Stimulated activated CD4-positive, alpha-beta T cell treated with anti-CD3 and anti-CD28 coated beads, Interleukin-4, amount 100 ng/mL, for 24 hours (primary cell): ENCODE measurements at regions not wholly inside any gene's neighbourhood (a gene's known extent, or its start where the extent isn't known, plus 50 kb on each side); places are given as distances from the start of the nearest gene placed in this dataset.

Experiments
- DNase-seq: peaks from one replicate; pipeline ENCODE4 v3.0.0-alpha.2; 2020

DNA sequence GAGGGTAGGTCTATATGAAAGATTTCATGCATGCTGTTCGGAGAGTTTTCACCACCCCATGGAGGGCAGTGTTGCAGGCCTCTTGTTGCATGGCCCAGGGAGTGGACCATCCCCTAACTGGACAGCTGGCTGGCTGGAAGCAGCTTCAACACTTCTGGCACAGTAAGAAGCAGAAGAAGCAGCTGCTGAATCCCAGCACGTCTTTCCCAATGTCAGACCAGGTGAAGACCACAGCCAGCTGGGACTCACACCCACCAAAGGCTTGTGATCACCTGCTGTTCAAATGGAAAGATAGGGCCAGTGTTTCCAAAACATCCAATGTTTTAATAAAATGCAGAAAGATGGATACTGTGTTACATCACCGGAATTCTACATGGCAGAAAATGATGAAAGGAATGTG is 1423.6 kb downstream of the AACS start:
- DNase-seq, result no peak

DNA sequence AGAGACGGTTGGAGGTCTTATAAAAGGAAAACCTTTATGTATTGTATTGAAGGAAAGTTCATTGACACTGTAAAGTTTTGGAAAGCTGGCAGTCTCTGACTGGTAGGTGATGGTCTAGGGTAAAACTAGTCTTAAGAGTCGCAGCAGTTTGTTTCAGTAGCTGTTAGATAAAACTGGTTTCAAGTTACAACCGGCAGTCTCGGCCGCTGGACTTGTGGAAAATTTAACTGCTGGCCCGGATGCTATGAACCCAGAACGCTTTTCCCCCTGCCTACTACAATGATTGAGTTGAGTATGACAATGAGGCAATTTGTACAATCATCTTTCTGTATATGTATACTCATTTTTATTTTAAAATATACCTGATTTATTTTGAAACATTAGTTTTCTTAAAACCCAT is 1426.9 kb downstream of the AACS start:
- no peak for DNase-seq

DNA sequence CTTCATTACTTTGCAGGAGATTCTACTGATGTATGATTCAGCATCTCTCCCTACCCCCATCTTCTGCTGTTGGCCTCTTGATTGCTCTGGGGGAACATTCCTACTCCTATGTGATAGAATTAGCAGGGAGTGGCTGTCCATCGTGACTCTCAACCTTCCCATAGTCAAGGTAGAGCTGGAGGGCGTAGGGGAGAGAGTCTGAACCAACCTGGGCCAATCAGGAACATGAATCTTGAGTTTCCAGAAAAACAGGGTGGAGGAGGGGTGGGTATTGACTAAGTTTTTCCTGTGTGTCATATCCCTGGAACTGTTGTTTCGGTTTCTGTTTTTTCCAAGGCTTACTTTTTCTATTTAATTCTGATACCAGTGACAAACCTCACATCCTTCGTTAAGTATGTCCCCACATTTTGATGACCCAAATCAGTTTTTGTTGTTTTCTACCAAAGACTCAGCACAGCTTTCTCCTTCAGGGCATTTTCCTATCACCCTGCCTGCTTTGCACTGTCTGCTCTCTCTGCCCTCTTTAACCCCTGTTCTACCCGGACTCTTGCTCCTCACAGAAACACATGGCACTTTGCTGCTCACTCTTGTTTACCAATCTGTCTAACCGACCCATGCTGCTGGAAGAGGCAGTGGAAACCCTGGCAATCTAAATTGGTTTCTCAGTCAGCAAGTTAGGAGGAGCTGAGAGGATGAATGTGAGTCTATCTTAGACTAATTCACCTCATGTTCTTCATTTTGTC is 1428.3 kb downstream of the AACS start:
- no peak for DNase-seq

DNA sequence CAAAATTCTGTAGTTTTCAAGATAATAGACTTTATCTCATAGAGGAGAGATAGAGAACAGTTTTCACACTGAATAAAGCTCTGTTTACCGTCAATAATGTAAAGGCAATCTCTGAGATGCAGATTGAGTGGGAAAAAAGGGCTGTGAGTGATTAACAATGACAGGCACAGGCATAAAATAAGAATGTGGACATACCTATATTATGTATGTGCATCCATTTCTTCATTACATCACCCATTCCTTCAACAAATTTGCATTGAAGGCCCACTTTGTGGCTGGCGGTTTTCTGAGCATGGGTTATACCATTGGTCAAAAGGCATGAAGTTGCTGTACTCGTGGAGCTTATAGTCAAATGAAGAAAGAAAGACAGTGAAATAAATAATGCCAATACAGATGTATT is 1431.0 kb downstream of the AACS start:
- no peak for DNase-seq

DNA sequence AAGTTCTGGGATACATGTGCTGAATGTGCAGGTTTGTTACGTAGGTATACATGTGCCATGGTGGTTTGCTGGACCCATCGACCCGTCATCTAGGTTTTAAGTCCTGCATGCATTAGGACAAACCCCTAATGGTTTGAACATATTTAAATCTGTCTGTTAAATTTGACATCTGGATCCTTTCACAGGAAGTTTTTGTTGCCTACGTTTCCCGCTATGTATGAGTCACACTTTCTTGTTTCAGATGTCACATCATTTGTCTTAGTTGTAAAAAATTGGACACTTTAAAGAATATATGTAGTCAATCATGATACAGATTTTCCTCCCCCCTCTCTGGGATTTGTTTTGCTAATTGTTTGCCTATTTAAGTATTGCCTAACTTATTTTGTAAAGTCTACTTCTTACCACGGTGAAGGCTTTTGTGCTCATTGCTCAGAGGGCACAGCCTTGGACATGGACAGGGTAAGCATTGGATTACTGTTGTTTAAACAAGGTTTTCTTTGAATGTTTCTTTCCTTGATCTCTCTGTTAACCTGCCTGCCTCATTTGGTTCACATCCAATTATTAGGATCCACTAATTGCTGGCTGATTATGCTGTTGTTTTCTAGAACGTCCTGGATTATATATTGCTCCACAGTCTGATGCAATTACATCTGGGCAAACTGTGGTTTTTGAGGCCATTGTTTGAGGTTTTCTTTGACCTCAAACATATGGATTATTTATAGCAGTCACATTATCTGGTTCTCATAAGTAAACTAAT is 1441.4 kb downstream of the AACS start:
- no peak for DNase-seq

DNA sequence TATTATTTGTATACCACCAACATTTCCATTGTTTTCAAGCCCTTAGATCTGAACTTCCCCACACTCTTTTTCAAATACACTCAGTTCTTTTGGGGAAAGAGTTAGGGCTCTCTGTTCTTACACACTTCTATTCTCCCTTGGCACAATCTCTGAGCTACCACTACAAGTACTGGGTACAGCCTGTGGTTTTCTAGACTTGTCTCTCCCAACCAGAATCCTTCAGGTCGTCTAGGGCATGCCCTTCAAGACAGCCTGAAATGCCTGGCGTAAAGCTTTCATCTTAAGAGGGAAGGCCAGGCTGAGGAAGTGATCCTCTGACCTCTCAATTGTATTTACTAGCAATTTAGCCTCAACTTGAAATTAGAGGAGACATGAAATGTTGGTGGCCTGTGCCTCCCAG is 1442.0 kb downstream of the AACS start:
- DNase-seq, result no peak

DNA sequence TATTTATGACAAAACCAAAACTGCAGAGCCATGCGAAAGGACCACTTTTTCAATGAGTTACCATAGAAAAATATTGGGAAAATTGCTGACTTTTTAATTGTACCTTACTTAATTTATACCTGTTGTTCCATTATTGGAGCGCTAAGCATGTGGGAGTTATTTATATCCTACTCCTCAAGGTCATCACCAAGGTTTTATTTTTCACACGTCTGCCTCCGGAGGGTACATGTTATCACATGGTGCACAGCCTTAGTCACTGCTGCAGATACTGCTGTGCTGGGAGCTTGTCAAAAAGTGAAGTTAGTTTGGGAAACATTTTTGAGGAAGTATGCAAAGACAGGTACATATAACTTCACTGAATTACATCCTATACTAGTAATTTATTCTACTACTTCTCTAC is 1444.3 kb downstream of the AACS start:
- no peak for DNase-seq

DNA sequence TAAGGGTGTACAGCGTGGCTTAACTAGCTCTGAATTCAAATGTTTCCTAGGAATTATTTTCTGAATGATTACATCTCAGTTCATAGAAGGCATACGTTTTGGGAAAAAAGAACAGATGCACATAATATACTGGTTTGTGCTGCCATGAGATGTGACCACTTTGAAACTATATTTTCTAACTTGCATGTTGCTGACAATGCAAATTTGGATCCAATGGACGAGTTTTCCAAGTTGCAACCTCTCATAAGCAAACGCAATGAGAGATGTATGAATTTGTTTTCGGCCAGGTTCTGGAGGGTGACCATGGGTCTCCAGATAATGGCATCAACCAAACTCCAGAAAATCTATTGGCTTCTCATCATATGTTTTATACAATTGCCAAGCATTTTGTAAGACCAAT is 1445.4 kb downstream of the AACS start:
- no peak for DNase-seq

DNA sequence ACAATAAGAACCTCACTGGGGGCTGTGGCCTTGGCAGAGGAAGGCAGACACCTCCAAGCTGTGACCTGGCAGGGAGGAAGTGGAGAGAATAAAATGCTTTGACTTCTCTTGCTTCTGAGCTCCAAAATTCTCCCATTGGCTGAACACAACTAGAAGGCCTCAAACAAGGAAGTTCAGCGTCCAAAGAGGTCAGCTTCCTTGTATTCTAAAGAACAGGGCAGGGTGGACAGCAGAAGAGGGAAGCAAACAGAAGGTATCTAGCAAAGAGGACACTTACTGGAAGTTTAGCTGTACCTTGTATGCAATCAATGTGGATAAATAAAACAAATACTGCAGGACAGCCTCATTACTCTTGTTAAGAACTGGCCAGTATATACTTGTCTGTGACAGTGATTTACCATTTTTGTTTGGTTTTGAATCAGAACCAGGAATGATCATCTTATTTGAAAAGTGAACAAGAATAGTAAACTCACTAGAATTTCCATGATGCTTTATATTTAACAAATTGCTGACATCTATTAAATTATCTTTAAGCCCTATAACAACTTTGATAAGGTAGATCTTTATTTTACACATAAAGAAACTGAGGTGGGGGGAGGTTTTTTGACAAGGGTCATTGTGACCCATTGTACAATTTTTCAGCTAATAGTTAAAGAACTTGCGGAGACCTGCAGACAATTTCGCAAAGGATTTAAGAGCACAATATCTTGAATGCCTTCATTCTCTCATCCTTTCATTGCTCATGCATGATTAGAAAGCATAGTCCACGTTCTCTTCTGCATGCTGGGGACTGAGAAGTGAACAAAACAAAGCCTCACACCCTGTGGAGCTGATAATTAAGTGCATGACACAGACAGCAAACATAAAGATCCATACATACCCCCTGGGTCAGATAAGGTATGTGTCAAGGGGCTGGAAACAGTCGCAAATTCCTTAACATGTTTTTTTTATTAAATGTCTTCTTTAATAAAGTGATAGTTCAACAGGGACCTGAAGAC is 1448.0 kb downstream of the AACS start:
- no peak for DNase-seq

DNA sequence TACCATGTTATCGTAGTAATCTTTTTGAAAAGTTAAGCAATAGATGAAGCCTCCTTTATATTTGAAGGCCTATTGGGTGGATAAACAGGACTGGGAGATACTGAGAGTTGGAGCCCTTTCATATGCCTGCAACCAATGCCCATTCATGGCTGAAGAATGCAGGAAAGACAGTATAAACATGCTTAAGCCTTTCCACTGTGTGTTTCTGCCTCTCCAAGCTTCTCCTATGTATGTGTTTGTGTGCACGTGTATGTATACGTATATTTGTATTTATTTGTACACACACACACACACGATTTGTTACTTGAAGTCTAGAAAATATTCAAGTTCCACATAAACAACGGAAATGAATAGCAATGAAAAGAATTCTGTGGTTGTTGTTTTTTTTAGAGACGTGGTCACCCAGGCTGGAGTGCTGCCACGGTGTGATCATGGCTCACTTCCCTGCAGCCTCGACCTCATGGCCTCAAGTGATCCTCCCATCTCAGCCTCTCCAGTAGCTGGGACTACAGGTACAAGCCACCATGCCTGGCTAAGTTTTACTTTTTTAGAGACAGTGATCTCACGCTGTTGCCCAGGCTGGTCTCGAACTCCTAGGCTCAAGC is 1453.5 kb downstream of the AACS start:
- no peak for DNase-seq

DNA sequence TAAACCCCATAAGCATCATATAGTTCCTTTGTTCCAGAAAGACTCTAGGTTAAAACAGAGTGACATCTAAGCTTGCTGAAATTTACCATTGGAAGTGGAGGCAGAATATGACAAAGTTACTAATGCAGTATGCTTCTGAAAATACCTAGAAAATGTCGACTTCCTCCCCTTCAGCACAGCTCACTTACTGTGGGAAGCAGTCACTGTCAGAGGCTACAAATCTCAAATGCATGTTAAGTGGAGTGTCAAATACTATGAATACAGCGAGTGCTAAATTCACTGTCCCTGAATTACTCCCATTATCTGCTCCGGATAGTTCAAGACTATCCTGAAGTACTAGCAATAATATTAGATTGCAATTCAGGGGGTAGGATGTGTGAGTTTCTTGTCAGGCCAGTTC is 1454.6 kb downstream of the AACS start:
- no peak for DNase-seq

DNA sequence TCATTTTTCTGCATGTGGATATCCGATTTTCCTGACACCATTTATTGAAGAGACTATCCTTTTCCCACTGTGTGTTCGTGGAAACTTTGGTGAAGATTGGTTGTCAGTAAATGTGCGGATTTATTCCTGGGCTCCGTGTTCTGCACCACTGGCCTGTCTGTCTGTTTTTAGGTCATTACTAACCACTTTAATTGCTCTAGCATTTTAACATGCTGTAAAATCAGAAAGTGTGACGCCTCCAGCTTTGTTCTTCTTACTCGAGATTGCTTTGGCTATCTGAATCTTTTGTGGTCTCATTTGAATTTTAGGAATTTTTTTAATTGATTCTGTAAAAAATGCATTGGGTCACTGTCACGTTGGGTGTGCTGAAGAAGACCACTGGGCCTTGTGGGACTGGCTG is 1458.7 kb downstream of the AACS start:
- no peak for DNase-seq

DNA sequence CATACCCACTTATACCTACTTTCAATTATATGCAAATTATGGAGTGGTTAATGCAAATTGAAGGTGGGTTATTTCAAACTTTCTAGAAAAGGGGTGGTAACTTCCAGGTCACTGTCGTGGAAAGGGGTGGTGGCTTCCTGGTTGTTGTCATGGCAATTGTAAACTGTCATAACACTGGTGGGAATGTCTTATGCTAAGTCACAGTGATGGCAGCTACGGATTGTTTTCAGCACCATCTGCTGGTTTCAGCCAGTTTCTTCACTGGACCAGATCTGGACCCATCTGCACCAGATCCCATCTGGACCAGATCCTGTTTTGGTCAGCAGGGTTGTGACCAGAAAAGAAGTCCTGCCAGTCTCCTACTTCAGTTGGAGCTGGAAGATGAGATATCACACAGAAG is 1469.3 kb downstream of the AACS start:
- no peak for DNase-seq

DNA sequence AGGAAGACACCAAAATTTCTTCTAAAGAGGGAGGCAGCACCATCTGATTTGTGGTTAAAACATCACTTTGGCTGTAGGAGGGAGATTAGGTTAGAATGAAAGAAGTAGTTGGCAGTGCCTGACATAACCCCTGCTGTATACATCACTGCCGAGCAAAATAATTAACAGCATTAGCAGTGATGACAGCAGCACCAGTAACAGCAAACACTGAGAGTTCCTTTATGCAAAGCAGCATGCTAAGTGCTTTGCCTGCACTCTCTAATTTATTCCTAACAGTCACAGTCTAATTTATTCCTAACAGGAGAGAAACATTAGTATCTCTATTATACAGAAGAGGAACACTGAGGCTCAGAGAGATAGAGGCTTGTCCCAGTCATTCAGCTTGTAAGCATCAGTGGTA is 1469.7 kb downstream of the AACS start:
- no peak for DNase-seq

DNA sequence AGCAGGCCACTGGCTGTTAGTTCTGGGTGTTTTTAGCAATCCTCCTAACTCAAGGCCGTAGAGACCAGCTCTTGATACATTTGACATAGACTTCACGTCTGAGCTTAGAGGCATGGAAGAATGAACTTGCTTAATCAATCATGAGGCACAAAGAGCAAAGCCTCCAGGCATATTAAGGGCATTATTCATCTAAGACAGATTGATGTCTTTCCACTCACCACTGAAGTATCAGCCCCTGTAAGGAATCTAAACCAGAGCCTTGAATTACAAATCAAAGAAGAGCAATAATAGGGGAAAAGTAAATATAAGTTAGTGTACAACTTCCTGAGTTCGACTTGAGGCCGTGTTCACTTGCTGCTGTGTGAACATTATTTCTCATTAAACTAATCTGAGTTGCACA is 1470.7 kb downstream of the AACS start:
- DNase-seq, result no peak

DNA sequence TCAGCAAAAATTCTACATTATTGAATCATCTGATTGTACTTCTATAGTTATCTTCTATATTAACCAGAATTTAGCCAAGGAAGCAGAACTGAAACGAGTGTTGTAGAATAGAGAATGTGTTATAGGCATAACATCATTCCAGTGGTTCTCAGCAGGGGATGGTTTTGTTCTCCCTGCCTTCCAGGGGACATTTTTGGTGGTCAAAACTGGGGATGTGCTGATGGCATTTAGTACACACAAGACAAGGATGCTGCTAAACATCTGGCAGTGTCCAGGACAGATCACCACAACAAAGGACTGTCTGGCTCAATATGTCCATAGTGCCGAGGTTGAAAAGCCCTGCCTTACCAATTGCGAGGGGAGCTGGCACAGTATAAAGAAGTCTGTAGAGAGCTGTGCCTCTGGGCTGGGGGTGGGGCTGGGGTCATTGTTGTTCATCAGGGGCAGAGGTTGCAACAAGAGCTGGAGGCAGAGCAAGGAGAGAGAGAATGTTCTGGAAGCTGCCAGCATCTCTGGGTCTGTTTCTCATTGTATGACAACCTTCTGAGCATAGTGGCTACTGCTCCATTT is 1472.8 kb downstream of the AACS start:
- DNase-seq, result no peak

DNA sequence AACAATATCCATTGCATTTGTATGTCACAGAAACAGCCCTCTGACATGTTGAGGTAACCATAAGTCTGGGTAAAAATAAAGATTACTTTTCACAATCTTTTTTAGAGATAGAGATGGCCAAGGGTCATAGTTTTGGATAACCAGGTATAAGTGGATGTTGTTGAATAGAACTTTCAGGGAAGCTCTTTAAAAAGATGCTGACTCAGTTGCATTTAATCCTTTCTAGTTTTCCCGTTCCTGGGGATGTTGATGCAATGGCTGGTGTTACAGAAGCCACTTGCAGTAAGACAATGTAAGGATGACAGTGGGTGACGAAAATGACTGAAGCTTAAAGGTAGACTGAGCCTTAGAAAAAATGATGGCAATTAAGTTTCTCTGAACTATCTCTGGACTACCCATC is 1473.7 kb downstream of the AACS start:
- DNase-seq, result no peak

DNA sequence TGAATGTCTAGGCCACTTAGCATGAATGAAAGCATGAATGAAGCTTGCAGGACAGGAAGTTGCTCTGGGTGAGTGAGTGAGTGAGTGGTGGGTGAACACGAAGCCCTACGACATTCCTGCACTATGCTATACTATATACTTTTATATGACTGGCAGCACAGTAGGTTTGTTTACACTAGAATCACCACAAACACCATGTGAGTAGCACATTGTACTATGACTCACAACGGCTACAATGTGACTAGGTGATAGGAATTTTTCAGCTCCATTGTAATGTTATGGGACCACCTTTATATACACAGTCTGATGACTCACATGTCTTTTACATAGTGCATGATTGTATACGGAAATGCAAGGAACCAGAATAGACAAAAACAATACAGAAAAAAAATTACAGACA is 1480.2 kb downstream of the AACS start:
- no peak for DNase-seq

DNA sequence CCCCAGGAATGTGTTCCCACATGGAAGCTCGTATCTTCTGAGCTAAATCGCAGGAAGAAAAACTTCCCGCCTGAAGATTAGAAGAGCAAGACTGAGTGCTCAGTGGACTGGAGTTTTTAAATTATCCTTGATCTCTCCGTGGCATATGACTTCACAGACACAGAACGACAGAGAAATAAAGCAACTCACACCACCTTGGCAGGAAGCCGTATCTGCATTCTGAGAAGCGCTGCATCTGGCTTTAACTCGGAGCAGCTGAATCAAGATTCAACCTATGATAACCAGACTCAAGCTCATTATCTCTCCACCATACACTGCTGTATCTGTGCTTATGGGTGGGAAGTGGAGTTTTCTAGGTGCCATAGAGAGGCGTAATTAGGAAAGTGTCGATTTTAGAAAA is 1482.7 kb downstream of the AACS start:
- DNase-seq, result no peak

DNA sequence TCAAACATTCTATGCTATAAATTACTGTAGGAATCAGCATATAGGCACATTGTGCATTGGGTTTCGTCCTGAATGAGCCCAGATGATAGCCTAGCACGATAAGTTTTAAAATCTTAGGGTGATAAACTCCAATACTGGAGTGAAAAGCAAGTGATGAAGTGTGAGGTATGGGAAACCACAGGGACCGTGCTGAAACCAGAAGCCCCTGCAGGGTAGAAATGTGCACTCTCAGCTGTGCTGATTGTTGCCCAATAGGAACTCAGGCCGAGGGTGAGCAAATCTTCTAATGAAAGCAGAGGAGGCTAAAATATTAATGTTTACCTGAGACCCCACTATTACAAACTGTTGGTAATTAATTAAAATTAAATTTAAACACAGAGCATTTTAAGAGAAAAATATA is 1486.6 kb downstream of the AACS start:
- DNase-seq, result no peak

DNA sequence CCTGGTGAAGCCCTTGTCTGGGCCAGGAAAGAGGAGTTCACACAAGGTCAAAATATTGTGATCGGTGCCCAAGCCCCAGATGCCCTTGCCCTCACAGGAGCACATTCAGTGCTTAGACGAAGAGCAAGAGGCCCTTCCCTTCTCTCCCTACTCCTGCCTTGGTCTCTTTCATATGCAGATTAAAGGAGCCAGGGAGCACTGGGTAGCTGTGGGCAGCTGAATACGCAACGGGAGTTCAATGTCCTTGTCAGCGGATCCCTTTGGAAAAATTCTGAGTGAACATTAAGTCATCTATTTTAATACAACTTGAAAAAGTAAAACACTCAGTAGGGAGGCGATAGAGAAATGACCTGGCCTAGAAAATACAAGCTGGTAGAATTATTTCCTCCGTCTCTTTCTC is 1489.4 kb downstream of the AACS start:
- DNase-seq, result no peak

DNA sequence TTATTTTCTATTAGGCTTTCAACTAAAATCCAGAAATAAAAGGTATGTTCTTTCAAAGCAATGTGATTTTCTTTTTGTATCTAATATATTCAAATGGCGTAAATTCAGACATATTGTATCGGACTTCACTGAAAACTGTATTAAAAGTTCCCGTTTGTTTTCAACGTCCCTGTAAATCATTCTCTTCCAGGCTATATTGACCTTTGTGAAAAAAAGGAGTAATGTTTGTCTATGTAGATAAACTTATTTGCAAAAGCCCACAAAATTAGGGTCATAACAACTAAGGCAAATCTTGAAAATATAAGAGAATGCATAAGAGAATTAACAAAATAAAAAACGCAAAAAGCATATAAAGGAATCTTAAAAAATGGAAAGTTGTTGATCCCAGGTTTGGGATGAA is 1492.4 kb downstream of the AACS start:
- no peak for DNase-seq

DNA sequence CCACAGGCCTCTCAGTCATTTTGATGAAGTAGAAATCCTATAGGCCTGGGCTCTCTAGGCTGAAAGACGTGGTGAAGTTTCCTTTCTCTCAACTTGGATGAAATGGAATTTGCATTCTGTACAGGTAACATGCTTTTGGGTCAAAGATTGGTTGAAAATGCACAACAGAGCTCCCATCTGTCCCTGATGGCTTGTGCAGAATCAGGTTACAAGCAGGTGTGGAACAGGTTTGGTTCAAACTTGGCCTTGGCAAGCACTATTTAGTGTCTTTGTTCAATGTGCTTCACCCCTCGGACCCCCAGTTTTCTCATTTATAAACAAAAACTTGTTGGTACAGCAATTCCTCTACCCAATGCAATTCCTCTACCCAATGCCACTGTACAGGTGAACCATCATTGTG is 1493.0 kb downstream of the AACS start:
- no peak for DNase-seq
